HG03280 (cell line): ENCODE measurements at regions not wholly inside any gene's neighbourhood (a gene's known extent, or its start where the extent isn't known, plus 50 kb on each side); places are given as distances from the start of the nearest gene placed in this dataset.
"Not testable (repeated sequence)": the region's sequence is repeated elsewhere in the genome, so short reads cannot be mapped to it uniquely, and the experiment has no call there.

ENCODE experiments used
- ATAC-seq: cut with Tn5 transposase; IDR thresholded peaks from one replicate; pipeline ENCODE4 v1.9.1; 2021; ENCODE audit warnings: mild to moderate bottlenecking, moderate library complexity; ENCODE audit not compliant: unreplicated experiment

GRCh38 chr6:74731931-74732330 is 473.9 kb downstream of the COL12A1 start:
- ATAC-seq, result no peak

GRCh38 chr6:74731204-74731603 is 474.6 kb downstream of the COL12A1 start:
- ATAC-seq, result no peak

GRCh38 chr6:74720923-74721322 is 484.9 kb downstream of the COL12A1 start:
- no peak for ATAC-seq

- no peak for ATAC-seq
Measured at GRCh38 chr6:74717591-74717990, 488.3 kb downstream of the COL12A1 start.

- ATAC-seq, result no peak
Measured at GRCh38 chr6:74715355-74716085, 490.3 kb downstream of the COL12A1 start.

GRCh38 chr6:74713941-74714340 is 491.9 kb downstream of the COL12A1 start:
- no peak for ATAC-seq

- ATAC-seq, result no peak
Measured at GRCh38 chr6:74705451-74705850, 500.4 kb downstream of the COL12A1 start.

GRCh38 chr6:74704540-74704939 is 501.3 kb downstream of the COL12A1 start:
- ATAC-seq, result not testable (repeated sequence)

- ATAC-seq, result no peak
Measured at GRCh38 chr6:74690365-74690764, 515.5 kb downstream of the COL12A1 start.

- ATAC-seq, result no peak
Measured at GRCh38 chr6:74689601-74690000, 516.3 kb downstream of the COL12A1 start.

GRCh38 chr6:74677463-74677862 is 528.4 kb downstream of the COL12A1 start:
- no peak for ATAC-seq

GRCh38 chr6:74676906-74677305 is 528.9 kb downstream of the COL12A1 start:
- no peak for ATAC-seq

GRCh38 chr6:74674377-74674776 is 531.5 kb downstream of the COL12A1 start:
- no peak for ATAC-seq

GRCh38 chr6:74671558-74672025 is 534.3 kb downstream of the COL12A1 start:
- ATAC-seq, result no peak

GRCh38 chr6:74658391-74658790 is 547.5 kb downstream of the COL12A1 start:
- no peak for ATAC-seq

- no peak for ATAC-seq
Measured at GRCh38 chr6:74657931-74658330, 547.9 kb downstream of the COL12A1 start.

GRCh38 chr6:74657011-74657410 is 548.8 kb downstream of the COL12A1 start:
- ATAC-seq, result no peak

GRCh38 chr6:74656453-74656852 is 549.4 kb downstream of the COL12A1 start:
- ATAC-seq, result no peak

GRCh38 chr6:74654296-74654695 is 551.6 kb downstream of the COL12A1 start:
- ATAC-seq, result no peak

GRCh38 chr6:74651948-74652842 is 553.7 kb downstream of the COL12A1 start:
- ATAC-seq, result no peak

- ATAC-seq, result no peak
Measured at GRCh38 chr6:74650668-74651067, 555.2 kb downstream of the COL12A1 start.

GRCh38 chr6:74646461-74646860 is 559.4 kb downstream of the COL12A1 start:
- ATAC-seq, result no peak
